ENCODE measurements at regions not wholly inside any gene's neighbourhood (a gene's known extent, or its start where the extent isn't known, plus 50 kb on each side); places are given as distances from the start of the nearest gene placed in this dataset.

- Histone ChIP-seq H4K20me1 (ENCODE audit: insufficient read depth, low read length) (no peaks in the 10 kb centered on the region), H3K9me2 (ENCODE audit: low read depth, low read length) (no peaks in the 10 kb centered on the region), H3K9ac (ENCODE audit: low read length) (no peak overlapping the region), H3K27ac (ENCODE audit: low read depth, low read length, poor library complexity, severe bottlenecking) (no peak overlapping the region), H2AFZ (ENCODE audit: low read length) (no peak overlapping the region), H3K27me3 (ENCODE audit: insufficient read depth, low read length) (no peaks in the 10 kb centered on the region), H3F3A (ENCODE audit: insufficient read depth, low read length) (no peaks in the 10 kb centered on the region), H3K4me2 (ENCODE audit: low read length) (no peak overlapping the region), H3K4me1 (ENCODE audit: insufficient read depth, low read length, severe bottlenecking) (no peaks in the 10 kb centered on the region), H3K4me3 (ENCODE audit: low read depth, low read length, poor library complexity, severe bottlenecking) (no peak overlapping the region), H3K79me2 (ENCODE audit: insufficient read depth, low read length) (no peaks in the 10 kb centered on the region), H3K9me3 (ENCODE audit: low read length) (no peaks in the 10 kb centered on the region), H3K36me3 (ENCODE audit: insufficient read depth, low read length) (no peaks in the 10 kb centered on the region)
- TF ChIP-seq EZH2 (IDR thresholded peaks at IDR 0.05; ENCODE audit: borderline replicate concordance, low read length) (no peak), CTCF (IDR thresholded peaks at IDR 0.05; ENCODE audit: low read length) (no peak)
Observed at GRCh38 chr3:31186041-31186440, 291.6 kb upstream of the GADL1 start.

GRCh38 chr3:31187380-31187779 is 292.9 kb upstream of the GADL1 start:
- H3K27ac ChIP-seq (ENCODE audit: low read depth, low read length, poor library complexity, severe bottlenecking) = no peak overlapping the region

GRCh38 chr3:31188112-31188511 is 293.7 kb upstream of the GADL1 start:
- H3K79me2 ChIP-seq (ENCODE audit: insufficient read depth, low read length) = no peaks in the 10 kb centered on the region
- no peak overlapping the region for H2AFZ ChIP-seq (ENCODE audit: low read length)
- H3K9me2 ChIP-seq (ENCODE audit: low read depth, low read length) = no peaks in the 10 kb centered on the region
- H3K27ac ChIP-seq (ENCODE audit: low read depth, low read length, poor library complexity, severe bottlenecking) = no peak overlapping the region
- TF ChIP-seq EZH2 (IDR thresholded peaks at IDR 0.05; ENCODE audit: borderline replicate concordance, low read length) (no peak), CTCF (IDR thresholded peaks at IDR 0.05; ENCODE audit: low read length) (no peak)
- no peak overlapping the region for H3K4me3 ChIP-seq (ENCODE audit: low read depth, low read length, poor library complexity, severe bottlenecking)
- H3K9me3 ChIP-seq (ENCODE audit: low read length) = no peaks in the 10 kb centered on the region
- H3F3A ChIP-seq (ENCODE audit: insufficient read depth, low read length) = no peaks in the 10 kb centered on the region
- no peaks in the 10 kb centered on the region for H4K20me1 ChIP-seq (ENCODE audit: insufficient read depth, low read length)
- H3K9ac ChIP-seq (ENCODE audit: low read length) = no peak overlapping the region
- no peaks in the 10 kb centered on the region for H3K36me3 ChIP-seq (ENCODE audit: insufficient read depth, low read length)
- H3K27me3 ChIP-seq (ENCODE audit: insufficient read depth, low read length) = no peaks in the 10 kb centered on the region
- H3K4me1 ChIP-seq (ENCODE audit: insufficient read depth, low read length, severe bottlenecking) = no peaks in the 10 kb centered on the region
- no peak overlapping the region for H3K4me2 ChIP-seq (ENCODE audit: low read length)

More at GRCh38 chr3:31187380-31187779, 292.9 kb upstream of the GADL1 start:
- no peaks in the 10 kb centered on the region for H3F3A ChIP-seq (ENCODE audit: insufficient read depth, low read length)
- no peaks in the 10 kb centered on the region for H3K9me3 ChIP-seq (ENCODE audit: low read length)
- no peaks in the 10 kb centered on the region for H3K9me2 ChIP-seq (ENCODE audit: low read depth, low read length)
- TF ChIP-seq EZH2 (IDR thresholded peaks at IDR 0.05; ENCODE audit: borderline replicate concordance, low read length) (no peak), CTCF (IDR thresholded peaks at IDR 0.05; ENCODE audit: low read length) (no peak)
- H2AFZ ChIP-seq (ENCODE audit: low read length) = no peak overlapping the region
- H3K36me3 ChIP-seq (ENCODE audit: insufficient read depth, low read length) = no peaks in the 10 kb centered on the region
- H3K4me1 ChIP-seq (ENCODE audit: insufficient read depth, low read length, severe bottlenecking) = no peaks in the 10 kb centered on the region
- no peak overlapping the region for H3K4me2 ChIP-seq (ENCODE audit: low read length)
- H3K79me2 ChIP-seq (ENCODE audit: insufficient read depth, low read length) = no peaks in the 10 kb centered on the region
- H4K20me1 ChIP-seq (ENCODE audit: insufficient read depth, low read length) = no peaks in the 10 kb centered on the region
- H3K4me3 ChIP-seq (ENCODE audit: low read depth, low read length, poor library complexity, severe bottlenecking) = no peak overlapping the region
- no peak overlapping the region for H3K9ac ChIP-seq (ENCODE audit: low read length)
- no peaks in the 10 kb centered on the region for H3K27me3 ChIP-seq (ENCODE audit: insufficient read depth, low read length)
